GM21367 (cell line): ENCODE measurements at regions not wholly inside any gene's neighbourhood (a gene's known extent, or its start where the extent isn't known, plus 50 kb on each side); places are given as distances from the start of the nearest gene placed in this dataset.
"Not testable (repeated sequence)": the region's sequence is repeated elsewhere in the genome, so short reads cannot be mapped to it uniquely, and the experiment has no call there.

Source experiments
- ATAC-seq: cut with Tn5 transposase; IDR thresholded peaks from one replicate; pipeline ENCODE4 v1.9.1; 2021; ENCODE audit not compliant: unreplicated experiment

GRCh38 chr7:39758234-39758970 lies 135.0 kb downstream of the RALA start:
- no peak for ATAC-seq

GRCh38 chr7:39761449-39761848 lies 138.1 kb downstream of the RALA start:
- no peak for ATAC-seq

- not testable (repeated sequence) for ATAC-seq
Measured at GRCh38 chr7:39762466-39762865, 139.1 kb downstream of the RALA start.

DNA sequence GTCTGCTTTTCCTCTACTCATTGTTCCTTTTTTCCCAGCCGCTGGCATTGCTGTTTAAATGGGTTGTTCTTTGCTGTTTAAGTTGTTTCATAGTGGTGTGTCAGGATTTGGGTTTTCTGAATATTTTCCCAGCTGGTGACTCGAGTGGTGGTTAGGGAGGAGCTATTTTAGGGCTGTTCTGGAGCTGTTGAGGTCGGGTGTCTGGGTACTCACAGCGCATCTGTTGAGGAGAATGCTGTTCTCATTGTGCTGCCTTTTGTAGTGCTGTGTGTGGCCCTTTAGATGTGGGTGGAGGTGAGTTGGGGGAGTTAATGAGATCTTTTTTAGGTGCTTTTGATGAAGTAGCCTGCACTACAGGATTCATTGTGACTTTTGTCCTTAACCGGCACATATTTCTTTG lies 139.5 kb downstream of the RALA start:
- not testable (repeated sequence) for ATAC-seq

DNA sequence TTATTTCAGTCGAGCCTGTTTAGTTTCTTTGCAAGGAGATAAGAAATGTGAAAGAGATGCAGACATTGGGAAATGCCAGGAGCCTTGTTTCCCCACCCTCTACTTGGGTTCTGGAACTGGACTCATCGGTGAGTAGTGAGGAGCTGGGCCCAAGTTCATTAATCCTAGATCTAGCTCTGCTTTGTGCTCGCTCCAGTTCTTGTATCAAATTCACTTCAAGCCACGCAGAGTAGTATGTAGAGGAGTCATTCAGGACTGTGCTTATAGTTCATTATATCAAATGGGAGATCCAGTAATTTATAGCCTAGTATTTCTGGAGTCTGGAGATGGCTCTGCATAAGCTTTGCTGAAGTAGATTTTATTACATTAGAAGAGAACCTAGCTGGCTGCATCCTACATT lies 142.5 kb downstream of the RALA start:
- ATAC-seq: not testable (repeated sequence)

- ATAC-seq: not testable (repeated sequence)
Measured at GRCh38 chr7:39768439-39768838, 145.1 kb downstream of the RALA start.

DNA sequence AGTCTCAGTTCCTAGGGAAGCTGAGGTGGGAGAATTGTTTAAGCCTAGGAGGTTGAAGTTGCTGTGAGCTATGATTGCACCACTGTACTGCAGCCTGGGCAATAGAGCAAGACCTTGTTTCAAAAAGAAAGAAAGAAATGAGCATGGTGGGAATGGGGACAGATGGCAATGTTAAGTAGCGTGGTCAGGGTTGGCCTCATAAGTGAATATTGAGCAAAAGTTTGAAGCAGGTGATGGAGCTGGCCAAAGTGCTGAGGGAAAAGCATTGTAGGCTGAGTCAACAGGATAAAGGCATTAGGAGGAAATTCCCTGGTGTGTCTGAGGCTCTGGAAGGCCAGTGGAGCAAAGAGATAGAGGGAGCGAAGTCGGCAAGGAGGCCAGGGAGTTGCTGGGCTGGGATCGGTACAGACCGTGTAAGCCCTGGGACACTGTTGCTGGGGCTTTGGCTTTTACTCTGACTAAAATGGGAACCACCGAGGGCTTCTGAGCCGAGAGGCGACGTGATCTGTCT lies 151.0 kb downstream of the RALA start:
- not testable (repeated sequence) for ATAC-seq

GRCh38 chr7:39781557-39781956 lies 158.2 kb downstream of the RALA start:
- ATAC-seq: not testable (repeated sequence)

DNA sequence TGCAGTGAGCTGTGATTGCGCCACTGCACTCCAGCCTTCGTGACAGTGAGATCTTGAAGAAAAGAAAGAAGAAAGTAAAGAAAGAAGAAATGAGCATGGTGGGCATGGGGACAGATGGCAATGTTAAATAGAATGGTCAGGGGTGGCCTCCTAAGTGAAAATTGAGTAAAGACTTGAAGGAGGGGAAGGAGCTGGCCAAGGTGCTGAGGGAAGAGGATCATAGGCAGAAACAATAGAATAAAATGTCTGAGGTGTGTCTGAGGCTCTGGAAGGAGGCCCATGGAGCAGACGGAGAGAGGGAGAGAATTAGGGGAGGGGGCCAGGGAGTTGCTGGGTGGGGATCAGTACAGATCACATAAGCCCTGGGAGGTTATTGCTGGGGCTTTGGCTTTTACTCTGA lies 163.1 kb downstream of the RALA start:
- ATAC-seq: not testable (repeated sequence)

DNA sequence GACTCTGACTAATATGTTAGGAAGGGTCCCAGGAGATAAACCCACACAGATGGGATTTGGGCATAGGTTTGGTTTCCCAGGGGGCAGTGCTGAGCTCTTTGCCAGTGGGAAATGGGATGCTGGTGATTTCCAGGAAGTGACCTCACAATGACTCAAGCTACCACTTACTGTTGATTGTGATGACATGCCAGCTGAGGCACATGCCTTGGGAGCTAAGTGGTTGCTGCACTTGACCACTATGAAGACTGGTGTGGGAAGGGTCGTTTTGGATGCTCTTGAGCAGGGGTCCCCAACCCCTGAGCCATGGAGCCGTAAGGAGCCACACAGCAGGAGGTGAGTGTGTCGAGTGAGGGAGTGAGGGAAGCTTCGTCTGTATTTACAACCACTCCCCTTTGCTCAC lies 159.0 kb upstream of the CDK13 start:
- not testable (repeated sequence) for ATAC-seq

GRCh38 chr7:39791911-39792310 lies 158.1 kb upstream of the CDK13 start:
- not testable (repeated sequence) for ATAC-seq

DNA sequence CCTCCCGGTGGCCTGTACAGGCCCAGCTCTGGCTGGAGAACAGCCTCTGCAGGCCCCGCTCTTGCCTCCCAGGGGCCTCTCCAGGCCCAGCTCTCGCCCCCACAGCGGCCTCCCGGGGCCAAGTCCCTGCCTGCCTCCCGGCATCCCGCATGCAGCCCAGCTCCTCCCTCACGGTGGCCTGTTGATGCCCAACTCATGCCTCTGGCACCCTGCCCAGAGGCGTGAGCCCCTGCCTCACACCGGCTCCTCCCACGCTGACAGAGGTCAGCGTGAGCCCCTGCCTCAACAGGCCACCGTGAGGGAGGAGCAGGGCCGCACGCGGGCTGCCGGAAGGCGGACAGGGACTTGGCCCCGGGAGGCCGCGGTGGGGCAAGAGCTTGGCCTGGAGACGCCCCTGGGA lies 157.0 kb upstream of the CDK13 start:
- not testable (repeated sequence) for ATAC-seq

DNA sequence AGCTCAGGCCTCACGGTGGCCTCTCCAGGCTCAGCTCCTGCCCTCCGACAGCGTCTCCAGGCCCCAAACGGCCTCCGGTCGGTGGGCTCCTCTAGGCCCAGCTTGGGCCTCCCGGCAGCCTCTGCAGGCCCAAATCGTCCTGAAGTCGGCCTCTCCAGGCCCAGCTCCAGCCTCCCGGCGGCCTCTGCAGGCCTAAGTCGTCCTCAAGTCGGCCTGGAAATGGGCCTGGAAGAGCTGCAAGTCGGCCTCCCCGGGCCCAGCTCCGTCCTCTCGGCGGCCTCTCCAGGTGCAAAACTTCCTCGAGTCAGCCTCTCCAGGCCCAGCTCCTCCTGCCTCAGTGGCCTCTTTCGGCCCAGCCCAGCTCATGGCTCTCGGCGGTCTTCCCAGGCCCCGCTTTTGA lies 156.2 kb upstream of the CDK13 start:
- not testable (repeated sequence) for ATAC-seq

GRCh38 chr7:39796947-39797346 lies 153.1 kb upstream of the CDK13 start:
- ATAC-seq: not testable (repeated sequence)

DNA sequence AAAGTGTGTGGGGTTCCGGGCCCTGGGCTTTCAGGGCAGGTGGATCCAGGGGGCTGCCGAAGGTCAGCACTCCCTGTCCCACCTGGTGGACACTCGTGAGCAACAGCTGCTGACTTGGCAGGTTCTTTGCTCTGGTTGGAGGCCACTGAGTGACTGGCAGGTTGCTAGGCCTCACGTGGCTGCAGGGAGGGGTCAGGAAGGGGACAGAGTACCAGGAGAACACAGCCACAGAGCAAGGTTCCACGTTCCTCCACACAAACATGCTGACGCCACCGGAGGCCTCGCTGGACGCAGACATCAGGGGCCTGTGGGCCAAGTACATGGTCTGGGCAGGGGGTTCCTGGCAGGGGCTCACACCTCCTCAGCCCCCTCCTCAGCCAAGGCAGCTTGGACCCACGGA lies 152.0 kb upstream of the CDK13 start:
- ATAC-seq: not testable (repeated sequence)

DNA sequence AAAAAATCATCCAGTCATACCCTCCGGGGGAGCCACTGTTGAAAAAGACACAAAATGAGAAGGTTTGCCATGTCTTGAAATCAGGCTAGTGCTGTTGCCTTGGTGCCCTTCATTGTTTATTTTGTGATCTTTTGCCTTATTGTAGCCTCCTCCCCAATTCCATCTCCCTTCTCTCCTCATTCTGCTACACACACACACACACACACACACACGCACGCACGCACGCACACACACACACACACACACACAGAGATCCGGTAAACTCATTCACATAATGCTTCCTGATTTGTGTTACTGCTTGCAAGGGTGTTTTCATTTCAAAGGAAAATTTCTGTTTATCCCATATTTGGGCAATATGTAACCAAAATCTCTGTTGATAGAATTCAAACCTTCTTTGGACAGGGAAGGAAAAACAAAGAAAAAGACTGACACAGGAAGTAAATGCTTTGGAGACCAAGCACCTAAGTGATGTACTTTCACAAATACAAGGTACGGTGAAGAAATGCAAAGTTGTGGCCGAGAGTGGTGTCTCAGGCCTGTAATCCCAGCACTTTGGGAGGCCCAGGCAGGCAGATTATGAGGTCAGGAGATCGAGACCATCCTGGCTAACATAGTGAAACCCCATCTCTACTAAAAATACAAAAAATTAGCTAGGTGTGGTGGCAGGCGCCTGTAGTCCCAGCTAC lies 141.1 kb upstream of the CDK13 start:
- ATAC-seq: no peak

- ATAC-seq: no peak
Measured at GRCh38 chr7:39810204-39810642, 139.8 kb upstream of the CDK13 start.

GRCh38 chr7:39810710-39811109 lies 139.3 kb upstream of the CDK13 start:
- ATAC-seq: no peak

DNA sequence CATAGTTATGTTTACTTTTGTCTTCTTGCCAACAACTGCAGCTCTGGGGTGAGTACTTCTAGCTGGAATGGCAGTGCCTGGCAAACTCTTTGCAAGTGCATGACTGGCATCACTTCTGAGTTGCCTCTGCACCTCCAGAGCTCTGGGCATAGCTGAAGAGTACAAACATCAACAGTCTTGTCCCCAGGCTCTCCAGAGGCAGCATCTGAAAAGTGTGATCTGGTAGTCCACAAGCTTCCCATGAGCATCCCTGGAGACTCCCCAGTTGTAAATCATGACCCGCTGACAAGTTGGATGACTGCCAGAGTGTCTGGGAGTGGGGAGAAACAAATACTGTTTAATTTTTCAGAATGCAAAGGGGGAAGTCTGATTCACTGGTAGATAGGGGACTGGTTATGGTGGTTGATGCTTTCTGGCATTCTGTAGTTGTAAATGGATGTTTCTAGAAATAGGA lies 138.9 kb upstream of the CDK13 start:
- ATAC-seq: no peak

DNA sequence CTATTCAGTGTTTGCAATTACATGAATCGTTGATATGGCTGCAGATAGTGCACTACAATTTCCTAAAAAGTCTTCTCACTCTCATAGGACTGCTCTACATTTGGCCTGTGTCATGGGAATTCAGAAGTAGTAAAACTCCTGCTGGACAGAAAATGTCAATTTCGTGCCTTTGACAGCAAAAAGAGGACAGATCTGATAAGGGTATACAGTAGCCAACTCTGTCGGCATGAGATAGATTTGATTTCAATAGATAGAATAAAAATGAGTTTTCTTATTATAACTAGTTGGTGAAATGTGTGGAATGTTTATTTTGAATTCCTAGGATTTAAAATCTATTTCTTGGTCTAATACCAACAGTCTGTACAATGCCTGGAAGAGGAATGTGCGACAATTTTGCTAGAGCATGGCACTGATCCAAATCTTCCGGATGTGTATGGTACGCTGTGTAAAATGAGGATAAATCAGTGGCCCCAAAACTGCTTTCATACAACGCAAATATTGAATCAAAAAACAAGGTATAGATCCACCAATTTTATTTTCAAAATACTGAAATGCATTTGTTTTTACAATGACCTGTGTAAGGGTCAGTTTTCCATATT lies 133.5 kb upstream of the CDK13 start:
- ATAC-seq: no peak

DNA sequence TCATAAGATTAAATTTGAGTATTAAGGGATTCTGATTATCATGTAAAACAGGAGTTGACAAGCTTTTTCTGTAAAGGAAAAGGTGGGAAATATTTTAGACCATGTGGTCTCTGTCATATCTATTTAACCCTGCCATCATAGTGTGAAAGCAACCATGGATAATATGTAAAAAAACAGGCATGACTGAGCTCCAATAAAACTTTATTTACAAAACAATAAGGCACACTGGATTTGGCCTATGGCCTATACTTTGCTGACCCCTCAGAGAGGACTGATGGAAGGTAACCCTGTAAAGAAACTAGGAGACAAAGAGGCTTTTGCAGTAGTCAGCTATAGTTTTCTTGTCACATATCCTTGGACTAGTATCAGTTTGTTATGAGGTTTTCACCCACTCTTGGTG lies 130.5 kb upstream of the CDK13 start:
- no peak for ATAC-seq
